NCI-H82 treated with DMSO at 0.1 percent for 48 hours (cell line): ENCODE measurements at regions not wholly inside any gene's neighbourhood (a gene's known extent, or its start where the extent isn't known, plus 50 kb on each side); places are given as distances from the start of the nearest gene placed in this dataset.
A peak's percentile ranks its signal among the peaks of the same experiment; 100 is the strongest.

Experiments used
- DNase-seq: peaks from one replicate; lab custom pipeline; 2025; ENCODE audit not compliant: unreplicated experiment; lab: John Stamatoyannopoulos, UW

- no peak for DNase-seq
Observed at GRCh38 chr1:229817936-229818335, 191.9 kb downstream of the URB2 start.

GRCh38 chr1:229819091-229819490, 193.0 kb downstream of the URB2 start:
- no peak for DNase-seq

GRCh38 chr1:229822026-229822425, 196.0 kb downstream of the URB2 start:
- DNase-seq, result no peak

DNA sequence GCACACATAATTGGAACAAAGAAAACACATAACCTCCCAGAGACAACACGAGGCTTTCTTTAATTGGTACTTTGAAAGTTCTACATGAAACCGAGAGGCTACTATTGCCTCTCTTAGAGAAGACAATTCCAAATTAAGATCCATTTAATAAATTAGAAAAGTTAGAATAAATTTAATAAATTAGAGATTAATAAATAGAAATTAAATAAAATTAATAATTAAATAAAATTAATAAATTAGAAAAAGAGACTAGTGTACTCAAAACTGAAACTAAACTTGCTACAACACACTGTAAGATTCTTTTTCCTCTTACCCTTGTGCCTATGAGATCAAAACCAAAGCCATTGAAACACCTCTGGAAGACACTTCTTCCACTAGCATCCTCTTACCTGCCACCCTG, 199.0 kb downstream of the URB2 start:
- DNase-seq, result no peak

DNA sequence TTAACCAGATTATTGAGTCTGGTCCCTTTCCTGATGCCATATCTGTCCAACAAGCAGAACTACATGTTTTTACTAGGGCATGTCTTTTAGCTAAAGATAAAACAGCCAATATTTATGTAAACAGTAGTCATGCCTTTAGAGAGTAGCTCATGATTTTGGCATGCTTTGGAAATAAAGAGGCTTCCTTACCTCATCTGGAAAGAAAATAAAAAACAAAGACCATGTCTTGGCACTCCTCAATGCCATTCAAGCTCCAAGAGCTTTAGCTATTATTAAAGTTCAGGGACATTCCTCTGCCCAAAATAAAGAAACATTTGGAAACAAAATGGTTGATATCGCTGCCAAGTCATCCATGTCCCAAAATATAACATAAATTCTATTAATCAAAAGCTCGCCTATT, 202.4 kb downstream of the URB2 start:
- no peak for DNase-seq

- DNase-seq, result no peak
Observed at GRCh38 chr1:229832695-229833094, 206.6 kb downstream of the URB2 start.

GRCh38 chr1:229834230-229834629, 208.2 kb downstream of the URB2 start:
- no peak for DNase-seq

- no peak for DNase-seq
Observed at GRCh38 chr1:229835226-229835625, 209.2 kb downstream of the URB2 start.

GRCh38 chr1:229836324-229836723, 210.3 kb downstream of the URB2 start:
- no peak for DNase-seq

GRCh38 chr1:229838204-229838603, 212.2 kb downstream of the URB2 start:
- DNase-seq, result no peak

DNA sequence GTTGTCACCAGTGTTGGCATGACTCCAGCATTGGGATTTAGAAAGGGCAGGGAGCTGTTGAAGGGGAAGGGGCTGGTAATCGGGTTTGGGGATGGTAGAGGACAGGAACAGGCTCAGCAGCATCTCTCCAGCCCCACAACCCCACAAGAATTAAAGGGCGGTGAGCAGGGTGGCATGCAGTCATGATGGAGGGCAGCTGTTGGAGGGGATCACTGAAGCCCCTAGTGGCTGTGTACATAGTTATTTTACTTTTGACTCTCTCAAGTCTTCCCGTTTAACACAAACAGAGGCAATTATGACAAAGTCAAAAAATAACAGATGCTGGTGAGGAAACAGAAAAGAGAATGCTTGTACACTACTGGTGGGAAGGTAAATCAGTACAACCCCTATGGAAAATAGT, 213.8 kb downstream of the URB2 start:
- no peak for DNase-seq

- no peak for DNase-seq
Observed at GRCh38 chr1:229841230-229841629, 215.2 kb downstream of the URB2 start.

DNA sequence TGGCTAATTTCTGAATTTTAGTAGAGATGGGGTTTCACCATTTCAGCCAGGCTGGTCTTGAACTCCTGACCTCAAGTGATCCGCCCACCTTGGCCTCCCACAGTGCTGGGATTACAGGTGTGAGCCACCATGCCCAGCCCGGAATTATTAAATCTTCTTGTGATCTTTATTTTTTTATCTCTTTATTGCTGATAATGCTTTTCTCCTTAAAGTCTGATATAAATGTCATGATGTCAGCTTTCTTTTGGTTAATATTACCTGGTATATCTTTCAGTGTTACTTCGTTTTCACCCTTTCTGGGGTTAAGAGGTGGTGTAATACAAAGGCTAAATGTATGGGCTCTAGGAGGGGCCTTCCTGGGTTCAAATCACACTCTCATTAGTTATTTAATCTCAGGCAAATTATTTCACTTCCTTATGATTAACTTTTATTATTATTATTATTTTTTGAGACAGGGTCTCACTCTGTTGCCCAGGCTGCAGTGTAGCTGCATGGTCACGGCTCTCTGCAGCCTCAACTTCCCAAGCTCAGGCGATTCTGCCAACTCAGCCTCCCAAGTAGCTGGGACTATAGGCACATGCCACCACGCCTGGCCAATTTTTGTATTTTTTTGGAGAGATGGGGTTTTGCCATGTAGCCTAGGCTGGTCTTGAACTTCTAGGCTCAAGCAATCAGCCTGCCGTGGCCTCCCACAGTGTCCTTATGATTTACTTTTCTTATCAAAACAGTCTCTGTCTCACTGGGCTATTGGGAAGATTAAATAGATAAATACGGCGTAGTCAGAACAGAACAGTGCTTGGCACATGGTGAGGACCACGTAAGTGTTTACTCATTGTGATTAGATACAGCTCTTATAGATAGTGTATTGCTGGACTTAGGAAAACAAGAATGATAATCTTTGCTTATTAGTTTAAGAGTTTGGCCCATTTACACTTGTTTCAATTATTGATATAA, 216.5 kb downstream of the URB2 start:
- DNase-seq, result no peak

DNA sequence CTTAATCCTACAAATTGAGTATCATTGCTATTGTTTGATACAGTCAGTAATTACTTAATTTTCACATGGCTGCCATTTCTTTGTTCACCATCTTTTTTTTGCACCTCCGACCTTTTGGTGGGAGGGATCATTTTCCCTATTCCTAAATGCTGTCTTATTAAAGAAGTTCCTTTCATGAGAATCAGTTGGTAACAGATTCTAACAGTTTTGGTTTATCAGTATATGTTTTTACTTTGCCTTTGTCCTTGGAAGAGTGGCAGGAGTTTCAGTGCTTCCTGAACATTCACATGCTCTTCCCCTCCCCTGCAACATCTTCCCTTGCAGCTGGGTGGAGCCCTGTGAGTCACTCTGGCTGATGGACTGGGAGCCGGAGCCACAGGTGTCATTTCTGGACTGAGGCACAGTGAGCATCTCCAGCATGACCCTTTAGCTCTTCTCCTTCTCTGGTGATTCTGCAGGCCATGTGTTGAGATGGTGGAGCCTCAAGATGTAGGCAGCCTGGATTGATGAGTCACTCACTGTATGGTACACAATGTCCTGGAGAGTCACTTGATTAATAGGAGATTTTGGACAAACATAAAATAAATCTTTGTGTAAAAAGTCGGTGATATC, 217.7 kb downstream of the URB2 start:
- DNase-seq, result no peak

DNA sequence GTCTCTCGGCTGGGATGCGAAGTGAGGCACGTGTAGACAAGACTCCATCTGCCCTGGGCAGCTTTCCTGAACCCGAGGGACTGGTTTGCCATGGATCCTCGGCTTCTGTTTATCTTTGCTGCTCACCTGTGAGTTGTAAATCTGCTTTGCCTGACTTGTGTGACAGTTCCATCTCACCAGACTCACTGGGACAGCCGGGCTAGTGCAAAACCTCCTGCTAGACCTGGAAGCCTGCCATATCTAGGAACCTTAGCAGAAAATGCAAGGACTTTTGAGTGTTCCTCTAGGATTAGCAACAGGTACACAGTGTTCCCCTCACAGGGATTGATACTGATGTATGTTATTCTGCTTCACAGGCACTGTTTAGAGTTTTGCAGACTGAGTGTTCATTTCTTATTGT, 218.6 kb downstream of the URB2 start:
- no peak for DNase-seq

DNA sequence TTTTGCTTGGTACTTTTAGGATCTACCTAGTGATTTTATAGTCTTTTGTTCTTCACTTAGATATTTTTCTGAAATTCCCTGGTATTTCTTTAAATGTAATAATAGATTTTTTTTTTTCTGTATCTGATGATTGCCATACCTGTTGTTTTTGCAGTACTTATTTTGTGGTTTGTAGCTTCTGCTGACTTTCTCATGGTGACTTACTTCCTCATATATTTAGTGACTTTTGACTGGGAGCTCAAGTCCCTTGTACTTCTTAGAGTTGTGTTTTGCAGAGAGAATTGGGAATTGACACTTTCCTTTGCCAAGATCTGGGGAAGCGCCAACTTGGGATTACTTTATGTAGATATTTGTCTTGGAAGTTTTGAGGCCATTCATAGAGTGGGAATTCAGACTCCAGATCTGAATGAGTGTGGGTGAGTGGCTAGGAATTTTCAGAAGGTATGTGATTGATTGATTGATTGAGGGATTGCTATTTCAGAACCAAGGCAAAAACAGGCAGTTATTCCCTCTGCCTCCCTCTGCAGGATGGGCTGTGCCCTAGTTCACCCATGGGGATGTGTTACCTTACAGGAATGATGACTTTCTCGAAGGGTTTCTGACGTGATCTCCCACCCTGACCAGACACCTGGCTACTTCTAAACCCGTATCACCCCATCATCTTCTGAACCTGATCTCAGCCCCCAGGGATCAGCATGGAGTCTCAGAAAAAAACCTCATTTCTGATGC, 219.5 kb downstream of the URB2 start:
- no peak for DNase-seq

DNA sequence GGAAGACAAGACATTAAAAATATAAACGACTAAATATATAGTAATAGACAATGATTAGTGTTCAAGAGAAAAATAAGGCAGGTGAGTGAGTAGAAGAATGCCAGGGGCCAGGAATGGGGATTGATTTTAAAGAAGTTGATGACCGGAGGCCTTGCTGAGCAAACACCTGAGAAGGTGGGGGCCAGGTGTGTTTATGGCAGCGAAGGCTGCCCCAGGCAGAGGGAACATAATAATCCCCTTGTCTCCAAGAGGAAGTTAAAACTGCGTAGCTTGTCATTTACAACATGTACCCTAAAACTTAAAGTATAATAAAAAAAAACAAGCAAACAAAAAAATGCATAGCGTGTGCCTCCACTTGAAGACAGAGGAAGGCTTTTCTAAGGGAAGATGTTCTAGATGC, 220.3 kb downstream of the URB2 start:
- DNase-seq, result no peak

DNA sequence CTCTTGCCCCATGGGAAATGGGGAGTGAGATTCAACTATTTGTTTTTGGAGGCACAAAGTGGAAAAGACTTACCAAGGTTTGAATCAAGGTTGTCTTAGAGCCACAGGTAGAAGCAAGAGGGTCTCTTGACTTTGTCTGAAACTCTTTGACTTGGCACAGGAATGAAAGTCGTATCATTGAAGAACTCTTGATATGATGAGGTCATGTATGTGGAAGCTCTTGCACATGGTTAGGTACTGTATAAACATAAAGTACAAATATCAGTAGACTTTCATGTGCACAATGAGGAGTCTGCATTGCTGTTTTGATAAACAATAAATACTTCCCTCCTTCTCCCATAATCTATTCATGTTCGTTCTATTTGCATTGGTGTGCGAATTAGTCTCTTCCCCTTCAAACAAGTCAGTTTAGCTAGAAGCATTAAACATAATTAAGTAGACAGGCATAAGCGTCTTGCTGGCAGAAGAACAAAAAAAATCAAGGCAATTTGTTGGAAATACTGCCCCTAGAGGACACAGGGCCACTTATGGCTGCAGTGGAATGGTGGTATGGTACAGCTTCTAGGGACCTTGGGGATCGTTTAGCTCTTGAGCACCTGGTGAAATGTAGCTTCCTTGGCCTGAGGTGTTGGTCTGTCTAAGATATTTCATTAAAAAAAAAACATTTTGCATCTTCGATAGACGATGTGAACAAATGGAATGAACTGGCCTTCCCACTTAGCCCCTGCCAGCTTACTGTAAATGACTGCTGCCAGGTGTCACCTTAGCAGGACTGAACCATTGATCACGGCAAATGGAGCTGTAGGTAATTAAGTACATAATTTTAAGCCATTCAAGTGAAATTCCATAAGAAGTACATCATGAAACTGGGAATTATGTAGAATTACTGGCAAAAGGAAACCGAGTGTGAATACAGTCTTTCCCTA, 218.0 kb upstream of the GALNT2 start:
- DNase-seq, result peak; percentile 51

DNA sequence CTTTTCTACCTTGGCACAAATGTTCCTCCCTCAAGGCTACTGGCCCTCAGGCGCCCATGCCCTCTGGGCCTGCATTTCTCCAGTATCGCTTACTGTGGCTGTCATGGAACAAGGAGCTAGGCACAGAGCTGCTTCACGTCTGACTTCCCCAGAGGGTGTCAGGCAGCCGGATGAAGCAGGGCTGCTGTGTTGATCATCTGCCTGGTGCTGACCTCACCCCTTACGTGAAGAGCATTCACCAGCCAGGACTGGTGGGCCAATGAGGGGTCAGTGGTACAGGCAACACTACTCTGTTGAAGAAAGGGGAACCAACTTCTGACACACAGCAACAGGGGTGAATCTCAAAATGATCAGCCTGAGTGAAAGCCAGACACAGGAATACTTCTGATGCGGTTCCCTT, 215.5 kb upstream of the GALNT2 start:
- DNase-seq, result no peak

DNA sequence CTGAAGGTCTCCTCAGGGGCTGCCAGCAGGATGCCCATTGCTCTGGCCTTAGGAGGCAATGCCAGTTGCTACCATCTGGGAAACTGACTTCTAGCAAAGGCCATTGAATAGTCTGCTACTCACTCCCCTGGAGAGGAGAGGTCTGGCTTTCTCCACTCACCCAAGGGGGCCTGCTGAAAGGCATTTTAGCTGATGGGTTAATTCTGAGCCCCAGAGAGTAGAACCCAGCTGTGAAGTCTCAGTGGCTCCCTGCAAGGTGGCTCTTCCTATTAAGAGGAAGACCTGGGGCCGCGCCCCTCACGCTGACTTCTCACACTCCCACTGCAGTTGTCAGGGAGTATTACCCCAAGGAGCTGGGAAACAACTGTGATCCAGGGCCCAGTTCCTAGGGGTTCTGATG, 213.3 kb upstream of the GALNT2 start:
- no peak for DNase-seq

- DNase-seq, result no peak
Observed at GRCh38 chr1:229854620-229855019, 212.4 kb upstream of the GALNT2 start.
